Keratinocyte (primary cell): ENCODE measurements at regions not wholly inside any gene's neighbourhood (a gene's known extent, or its start where the extent isn't known, plus 50 kb on each side); places are given as distances from the start of the nearest gene placed in this dataset.

ENCODE experiments used
- DNase-seq: peaks from one replicate; pipeline ENCODE4 v3.0.0-alpha.2; 2011; ENCODE audit warnings: low read depth, missing footprints, low spot score
- FAIRE-seq: peaks from 2 replicates; lab custom pipeline; 2011; peaks lifted over from hg19 to GRCh38; lab: Jason Lieb, UNC
- H2AFZ ChIP-seq: 2 replicates; pipeline ENCODE4 v1.6.0; 2012; ENCODE audit warnings: low read length, control low read depth, inconsistent platforms; ENCODE audit not compliant: control insufficient read depth
- H3K27ac ChIP-seq: 2 replicates; pipeline ENCODE4 v1.5.1; 2011; ENCODE audit warnings: low read length; ENCODE audit not compliant: control insufficient read depth, insufficient read depth
- H3K27me3 ChIP-seq: 3 replicates; pipeline ENCODE4 v1.6.0; 2011; ENCODE audit warnings: low read length; ENCODE audit not compliant: control insufficient read depth, insufficient read depth; ENCODE audit errors: extremely low read depth
- H3K36me3 ChIP-seq, 2 experiments: 2 replicates in 1 of 2; 3 replicates in 1 of 2; pipeline ENCODE4 v1.5.1; 2011; ENCODE audit warnings: low read length in 2 of 2, mild to moderate bottlenecking in 1 of 2; ENCODE audit not compliant: control insufficient read depth in 2 of 2, insufficient read depth in 2 of 2; ENCODE audit errors: extremely low read depth in 1 of 2
- H3K4me1 ChIP-seq: 3 replicates; pipeline ENCODE4 v1.5.1; 2011; ENCODE audit warnings: low read length; ENCODE audit not compliant: control insufficient read depth, insufficient read depth; ENCODE audit errors: extremely low read depth
- H3K4me2 ChIP-seq: 3 replicates; pipeline ENCODE4 v1.6.0; 2011; ENCODE audit warnings: low read depth, low read length; ENCODE audit not compliant: control insufficient read depth, insufficient read depth; ENCODE audit errors: extremely low read depth
- H3K4me3 ChIP-seq, 3 experiments: fragments of 200-600 bp in 1 of 3; sonication (generic) in 1 of 3; 2 replicates in 2 of 3; 3 replicates in 1 of 3; pipeline ENCODE4 v1.5.1; 2011 to 2016; ENCODE audit warnings: low read length in 3 of 3, mild to moderate bottlenecking in 3 of 3, control low read depth in 2 of 3, inconsistent platforms in 1 of 3, low read depth in 1 of 3, mixed read lengths in 1 of 3, mixed run types in 1 of 3, moderate library complexity in 1 of 3; ENCODE audit not compliant: control insufficient read depth in 2 of 3, insufficient read depth in 2 of 3; ENCODE audit errors: extremely low read depth in 1 of 3
- H3K79me2 ChIP-seq: 2 replicates; pipeline ENCODE4 v1.6.0; 2012; ENCODE audit warnings: low read length; ENCODE audit not compliant: control insufficient read depth, insufficient read depth
- H3K9ac ChIP-seq: 3 replicates; pipeline ENCODE4 v1.6.0; 2011; ENCODE audit warnings: low read length; ENCODE audit not compliant: control insufficient read depth, insufficient read depth; ENCODE audit errors: extremely low read depth
- H3K9me1 ChIP-seq: 3 replicates; pipeline ENCODE4 v1.6.0; 2011; ENCODE audit warnings: low read length; ENCODE audit not compliant: control insufficient read depth, insufficient read depth; ENCODE audit errors: extremely low read depth
- H3K9me3 ChIP-seq: 2 replicates; pipeline ENCODE4 v1.5.1; 2012; ENCODE audit warnings: low read depth, low read length; ENCODE audit not compliant: control insufficient read depth
- H4K20me1 ChIP-seq: 3 replicates; pipeline ENCODE4 v1.6.0; 2011; ENCODE audit warnings: low read length; ENCODE audit not compliant: control insufficient read depth, insufficient read depth; ENCODE audit errors: extremely low read depth
- EZH2 ChIP-seq: IDR thresholded peaks from one replicate; pipeline ENCODE4 v1.6.1; 2012; ENCODE audit warnings: inconsistent platforms, mild to moderate bottlenecking, low read length, moderate library complexity
- dilution Hi-C: fragments of 300-500 bp; cut with MboI; formaldehyde crosslinking; loops from one replicate; pipeline ENCODE4 v1.7.0; 2020; ENCODE audit warnings: low sequenced_read_pairs; ENCODE audit not compliant: extremely low pct_ligation_motif_present
- TF ChIP-seq, protein P1 (sequence below), 3 experiments: IDR thresholded peaks in 1 of 3; conservative IDR thresholded peaks in 1 of 3; optimal IDR thresholded peaks in 1 of 3; 2 replicates in 2 of 3; 3 replicates in 1 of 3; pipeline versions ENCODE3 to v1.5.1; 2011; ENCODE audit warnings: low read length in 3 of 3, mild to moderate bottlenecking in 3 of 3, moderate library complexity in 2 of 3, control low read depth in 1 of 3, inconsistent platforms in 1 of 3; ENCODE audit not compliant: insufficient read depth in 2 of 3; ENCODE audit errors: extremely low read depth in 1 of 3

GRCh38 chr6:167541544-167541943 is 216.7 kb downstream of the TTLL2 start:
- Histone ChIP-seq H3K79me2 (no peaks in the 10 kb centered on the region), H3K4me1 (no peaks in the 10 kb centered on the region), H3K27me3 (no peaks in the 10 kb centered on the region), H3K4me2 (no peak overlapping the region), H3K4me3 (no peak overlapping the region), H3K9ac (no peak overlapping the region), H3K9me3 (no peaks in the 10 kb centered on the region), H4K20me1 (no peaks in the 10 kb centered on the region), H3K9me1 (no peaks in the 10 kb centered on the region), H2AFZ (no peak overlapping the region), H3K27ac (no peak overlapping the region), H3K36me3 (no peaks in the 10 kb centered on the region)
- no peak for DNase-seq
- dilution Hi-C loops, result no loop called here
- no peak for FAIRE-seq
- TF ChIP-seq EZH2, result no peak
- TF ChIP-seq, protein P1, sequence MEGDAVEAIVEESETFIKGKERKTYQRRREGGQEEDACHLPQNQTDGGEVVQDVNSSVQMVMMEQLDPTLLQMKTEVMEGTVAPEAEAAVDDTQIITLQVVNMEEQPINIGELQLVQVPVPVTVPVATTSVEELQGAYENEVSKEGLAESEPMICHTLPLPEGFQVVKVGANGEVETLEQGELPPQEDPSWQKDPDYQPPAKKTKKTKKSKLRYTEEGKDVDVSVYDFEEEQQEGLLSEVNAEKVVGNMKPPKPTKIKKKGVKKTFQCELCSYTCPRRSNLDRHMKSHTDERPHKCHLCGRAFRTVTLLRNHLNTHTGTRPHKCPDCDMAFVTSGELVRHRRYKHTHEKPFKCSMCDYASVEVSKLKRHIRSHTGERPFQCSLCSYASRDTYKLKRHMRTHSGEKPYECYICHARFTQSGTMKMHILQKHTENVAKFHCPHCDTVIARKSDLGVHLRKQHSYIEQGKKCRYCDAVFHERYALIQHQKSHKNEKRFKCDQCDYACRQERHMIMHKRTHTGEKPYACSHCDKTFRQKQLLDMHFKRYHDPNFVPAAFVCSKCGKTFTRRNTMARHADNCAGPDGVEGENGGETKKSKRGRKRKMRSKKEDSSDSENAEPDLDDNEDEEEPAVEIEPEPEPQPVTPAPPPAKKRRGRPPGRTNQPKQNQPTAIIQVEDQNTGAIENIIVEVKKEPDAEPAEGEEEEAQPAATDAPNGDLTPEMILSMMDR (optimal IDR thresholded peaks at IDR 0.05 in 1 of 3, IDR thresholded peaks at IDR 0.05 in 1 of 3, conservative IDR thresholded peaks at IDR 0.05 in 1 of 3; ENCODE audit: extremely low read depth in 1 of 3, insufficient read depth in 2 of 3, low read length in 3 of 3), result no peak

DNA sequence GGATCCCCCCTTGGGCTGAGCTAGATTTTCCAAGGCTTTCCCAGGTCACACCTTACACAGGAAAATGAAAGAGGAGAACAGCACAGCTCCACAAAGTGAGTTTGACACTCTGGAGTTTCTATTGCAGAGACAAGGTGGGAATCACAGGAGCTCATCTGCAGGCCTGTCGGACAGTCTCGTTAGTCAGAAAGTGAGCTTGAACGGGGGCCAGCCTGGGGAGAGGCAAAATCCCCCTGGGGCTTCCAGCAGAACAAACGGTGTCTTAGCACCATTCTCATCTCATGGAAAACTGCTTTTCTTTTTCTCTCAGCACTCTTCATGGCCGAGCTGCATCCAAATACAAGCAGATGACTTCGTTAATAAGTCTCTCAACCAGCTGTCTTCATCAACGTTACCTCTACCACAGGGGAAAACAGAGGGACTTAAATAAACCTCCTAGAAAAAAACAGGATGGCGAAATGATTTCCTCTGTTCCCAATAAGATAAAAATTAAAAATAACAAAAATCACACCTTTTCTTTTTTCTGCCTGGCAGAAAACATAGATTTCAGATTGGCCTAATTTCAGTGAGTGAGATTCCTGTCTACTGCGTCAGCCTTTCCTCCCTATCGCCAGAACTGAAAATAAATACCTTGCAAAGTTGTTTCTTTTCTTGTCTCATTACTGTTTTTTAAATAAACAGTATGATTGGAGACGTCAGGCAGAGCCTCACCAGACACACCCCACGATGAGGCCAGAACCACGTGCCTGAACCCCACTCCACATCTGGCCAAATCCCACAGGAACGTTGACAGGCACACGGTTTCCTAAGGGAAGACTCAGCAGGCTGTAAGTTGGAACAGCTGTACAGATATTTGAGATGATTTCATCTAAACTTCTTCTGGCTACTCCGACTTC is 219.0 kb downstream of the TTLL2 start:
- no peak overlapping the region for H3K27ac ChIP-seq

More for the DNA sequence above, 219.0 kb downstream of the TTLL2 start:
- Histone ChIP-seq H3K79me2 (no peaks in the 10 kb centered on the region), H3K36me3 (no peaks in the 10 kb centered on the region), H2AFZ (no peak overlapping the region), H3K4me3 (no peak overlapping the region), H3K9me1 (no peaks in the 10 kb centered on the region), H3K9ac (no peak overlapping the region), H4K20me1 (no peaks in the 10 kb centered on the region), H3K27me3 (no peaks in the 10 kb centered on the region), H3K4me1 (no peaks in the 10 kb centered on the region), H3K9me3 (no peaks in the 10 kb centered on the region), H3K4me2 (no peak overlapping the region)
- FAIRE-seq (no peak), DNase-seq (no peak)
- dilution Hi-C loops, result no loop called here
- TF ChIP-seq EZH2, result no peak
- TF ChIP-seq, protein P1 (optimal IDR thresholded peaks at IDR 0.05 in 1 of 3, IDR thresholded peaks at IDR 0.05 in 1 of 3, conservative IDR thresholded peaks at IDR 0.05 in 1 of 3; ENCODE audit: extremely low read depth in 1 of 3, insufficient read depth in 2 of 3, low read length in 3 of 3), result no peak
